ENCODE measurements at regions not wholly inside any gene's neighbourhood (a gene's known extent, or its start where the extent isn't known, plus 50 kb on each side); places are given as distances from the start of the nearest gene placed in this dataset.
A peak's percentile ranks its signal among the peaks of the same experiment; 100 is the strongest.

GRCh38 chr3:186414735-186415419, 52.8 kb upstream of the DGKG start:
- no peaks in the 10 kb centered on the region for H3K9me2 ChIP-seq (replicated peaks; ENCODE audit: insufficient read depth, low read length)
- no peak overlapping the region for H3K4me3 ChIP-seq (ENCODE audit: low read length)
- H3K27me3 ChIP-seq (ENCODE audit: low read length): no peaks in the 10 kb centered on the region; the same call in 1 of the 2 replicates
- H3K79me2 ChIP-seq (ENCODE audit: low read length): no peaks in the 10 kb centered on the region
- H2AFZ ChIP-seq (ENCODE audit: low read length): 0 out of 2 replicates have a peak overlapping the region, but pooled peaks have one; percentile 21
- H3K4me2 ChIP-seq (ENCODE audit: low read depth, low read length, poor library complexity, severe bottlenecking): no peak overlapping the region
- no peaks in the 10 kb centered on the region for H3K9me3 ChIP-seq (ENCODE audit: low read length)
- no peaks in the 10 kb centered on the region for H4K20me1 ChIP-seq (ENCODE audit: insufficient read depth, low read depth, low read length)
- H3K4me1 ChIP-seq (ENCODE audit: low read length): peaks cover 6% of the 10 kb centered on the region
- DNase-seq: no peak
- no peak overlapping the region for H3K27ac ChIP-seq (ENCODE audit: low read length)
- H3K36me3 ChIP-seq (ENCODE audit: insufficient read depth, low read length): no peaks in the 10 kb centered on the region
- no peak overlapping the region for H3K9ac ChIP-seq (ENCODE audit: low read length)

GRCh38 chr3:186413615-186414415, 51.8 kb upstream of the DGKG start:
- H3K36me3 ChIP-seq (ENCODE audit: insufficient read depth, low read length): no peaks in the 10 kb centered on the region
- no peak overlapping the region for H3K4me2 ChIP-seq (ENCODE audit: low read depth, low read length, poor library complexity, severe bottlenecking)
- no peaks in the 10 kb centered on the region for H3K79me2 ChIP-seq (ENCODE audit: low read length)
- H3K9ac ChIP-seq (ENCODE audit: low read length): no peak overlapping the region
- no peak overlapping the region for H2AFZ ChIP-seq (ENCODE audit: low read length)
- no peak overlapping the region for H3K27ac ChIP-seq (ENCODE audit: low read length)
- no peaks in the 10 kb centered on the region for H3K9me3 ChIP-seq (ENCODE audit: low read length)
- H3K27me3 ChIP-seq (ENCODE audit: low read length): no peaks in the 10 kb centered on the region; the same call in 1 of the 2 replicates
- H3K4me1 ChIP-seq (ENCODE audit: low read length): peaks cover 6% of the 10 kb centered on the region
- H4K20me1 ChIP-seq (ENCODE audit: insufficient read depth, low read depth, low read length): no peaks in the 10 kb centered on the region
- no peaks in the 10 kb centered on the region for H3K9me2 ChIP-seq (replicated peaks; ENCODE audit: insufficient read depth, low read length)
- no peak for DNase-seq
- no peak overlapping the region for H3K4me3 ChIP-seq (ENCODE audit: low read length)

GRCh38 chr3:186411994-186412393, 50.0 kb upstream of the DGKG start:
- H3K9me2 ChIP-seq (replicated peaks; ENCODE audit: insufficient read depth, low read length): no peaks in the 10 kb centered on the region
- H3K9me3 ChIP-seq (ENCODE audit: low read length): no peaks in the 10 kb centered on the region
- H3K27me3 ChIP-seq (ENCODE audit: low read length): no peaks in the 10 kb centered on the region; the same call in 1 of the 2 replicates
- H3K9ac ChIP-seq (ENCODE audit: low read length): no peak overlapping the region
- no peaks in the 10 kb centered on the region for H3K36me3 ChIP-seq (ENCODE audit: insufficient read depth, low read length)
- H3K4me3 ChIP-seq (ENCODE audit: low read length): no peak overlapping the region
- peaks cover 6% of the 10 kb centered on the region for H3K4me1 ChIP-seq (ENCODE audit: low read length)
- H3K79me2 ChIP-seq (ENCODE audit: low read length): no peaks in the 10 kb centered on the region
- H2AFZ ChIP-seq (ENCODE audit: low read length): no peak overlapping the region
- DNase-seq: no peak
- no peaks in the 10 kb centered on the region for H4K20me1 ChIP-seq (ENCODE audit: insufficient read depth, low read depth, low read length)
- no peak overlapping the region for H3K27ac ChIP-seq (ENCODE audit: low read length)
- no peak overlapping the region for H3K4me2 ChIP-seq (ENCODE audit: low read depth, low read length, poor library complexity, severe bottlenecking)

All from Karpas-422 (cell line).